ENCODE measurements at regions not wholly inside any gene's neighbourhood (a gene's known extent, or its start where the extent isn't known, plus 50 kb on each side); places are given as distances from the start of the nearest gene placed in this dataset.

DNA sequence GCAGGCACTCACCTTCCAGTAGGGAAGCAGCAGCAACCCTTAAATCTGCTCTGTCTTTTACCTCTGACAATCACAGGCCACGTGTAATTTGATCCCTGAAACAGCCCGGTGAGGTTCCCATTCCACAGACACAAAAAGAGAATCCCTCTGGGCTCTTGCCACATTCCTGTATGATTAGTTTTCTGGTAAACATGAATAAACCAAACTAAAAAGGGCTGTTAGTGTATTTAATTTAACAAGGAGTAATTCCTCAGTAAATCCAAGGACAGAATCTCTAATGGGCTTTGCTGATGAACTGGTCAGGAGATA is 186.9 kb downstream of the FAM43A start:
- TF ChIP-seq, protein P1, sequence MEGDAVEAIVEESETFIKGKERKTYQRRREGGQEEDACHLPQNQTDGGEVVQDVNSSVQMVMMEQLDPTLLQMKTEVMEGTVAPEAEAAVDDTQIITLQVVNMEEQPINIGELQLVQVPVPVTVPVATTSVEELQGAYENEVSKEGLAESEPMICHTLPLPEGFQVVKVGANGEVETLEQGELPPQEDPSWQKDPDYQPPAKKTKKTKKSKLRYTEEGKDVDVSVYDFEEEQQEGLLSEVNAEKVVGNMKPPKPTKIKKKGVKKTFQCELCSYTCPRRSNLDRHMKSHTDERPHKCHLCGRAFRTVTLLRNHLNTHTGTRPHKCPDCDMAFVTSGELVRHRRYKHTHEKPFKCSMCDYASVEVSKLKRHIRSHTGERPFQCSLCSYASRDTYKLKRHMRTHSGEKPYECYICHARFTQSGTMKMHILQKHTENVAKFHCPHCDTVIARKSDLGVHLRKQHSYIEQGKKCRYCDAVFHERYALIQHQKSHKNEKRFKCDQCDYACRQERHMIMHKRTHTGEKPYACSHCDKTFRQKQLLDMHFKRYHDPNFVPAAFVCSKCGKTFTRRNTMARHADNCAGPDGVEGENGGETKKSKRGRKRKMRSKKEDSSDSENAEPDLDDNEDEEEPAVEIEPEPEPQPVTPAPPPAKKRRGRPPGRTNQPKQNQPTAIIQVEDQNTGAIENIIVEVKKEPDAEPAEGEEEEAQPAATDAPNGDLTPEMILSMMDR (IDR thresholded peaks at IDR 0.05), result no peak
- no peak for TF ChIP-seq POLR2A (IDR thresholded peaks at IDR 0.05)

Measured in testis (tissue), 2 donors.